ENCODE measurements at regions not wholly inside any gene's neighbourhood (a gene's known extent, or its start where the extent isn't known, plus 50 kb on each side); places are given as distances from the start of the nearest gene placed in this dataset.

GRCh38 chr6:14943116-14943515 is 302.8 kb upstream of the JARID2 start:
- Mint-ChIP-seq H3K27me3 (peaks cover 1% of the 10 kb centered on the region), H3K9me3 (no peaks in the 10 kb centered on the region), H3K36me3 (peaks cover 1% of the 10 kb centered on the region), H3K4me3 (no peak overlapping the region), H3K27ac (no peak overlapping the region), H3K4me1 (peaks cover 5 to 10% (median 9%) of the 10 kb centered on the region in 3 donors)

GRCh38 chr6:14944593-14944992 is 301.3 kb upstream of the JARID2 start:
- Mint-ChIP-seq H3K9me3 (no peaks in the 10 kb centered on the region), H3K4me1 (peaks cover 5 to 8% (median 5%) of the 10 kb centered on the region in 3 donors), H3K36me3 (peaks cover 4% of the 10 kb centered on the region), H3K4me3 (no peak overlapping the region), H3K27ac (no peak overlapping the region), H3K27me3 (no peaks in the 10 kb centered on the region)

GRCh38 chr6:14945461-14946185 is 300.2 kb upstream of the JARID2 start:
- Mint-ChIP-seq H3K27me3 (no peaks in the 10 kb centered on the region), H3K4me3 (no peak overlapping the region)

GRCh38 chr6:14946753-14947152 is 299.1 kb upstream of the JARID2 start:
- peaks cover 4% of the 10 kb centered on the region for H3K36me3 Mint-ChIP-seq
- peaks cover 5 to 8% (median 5%) of the 10 kb centered on the region in 3 donors for H3K4me1 Mint-ChIP-seq
- H3K27ac Mint-ChIP-seq, result no peak overlapping the region
- H3K9me3 Mint-ChIP-seq, result no peaks in the 10 kb centered on the region
- H3K27me3 Mint-ChIP-seq, result no peaks in the 10 kb centered on the region
- H3K4me3 Mint-ChIP-seq, result no peak overlapping the region

More at GRCh38 chr6:14945461-14946185, 300.2 kb upstream of the JARID2 start:
- Mint-ChIP-seq H3K9me3 (no peaks in the 10 kb centered on the region), H3K27ac (no peak overlapping the region), H3K4me1 (peaks cover 5 to 8% (median 5%) of the 10 kb centered on the region in 3 donors), H3K36me3 (peaks cover 4% of the 10 kb centered on the region)

- H3K27me3 Mint-ChIP-seq, result no peaks in the 10 kb centered on the region
- peaks cover 5 to 8% (median 5%) of the 10 kb centered on the region in 3 donors for H3K4me1 Mint-ChIP-seq
- H3K27ac Mint-ChIP-seq, result no peak overlapping the region
- H3K4me3 Mint-ChIP-seq, result no peak overlapping the region
- H3K36me3 Mint-ChIP-seq, result peaks cover 6% of the 10 kb centered on the region
- no peaks in the 10 kb centered on the region for H3K9me3 Mint-ChIP-seq
Observed at GRCh38 chr6:14948586-14949245, 297.2 kb upstream of the JARID2 start.

- Mint-ChIP-seq H3K4me3 (no peak overlapping the region), H3K27ac (no peak overlapping the region), H3K27me3 (no peaks in the 10 kb centered on the region), H3K36me3 (peaks cover 8% of the 10 kb centered on the region), H3K4me1 (peaks cover 5 to 8% (median 5%) of the 10 kb centered on the region in 3 donors), H3K9me3 (peaks cover 0 to 5% (median 4%) of the 10 kb centered on the region in 3 donors)
Observed at GRCh38 chr6:14950103-14950969, 295.5 kb upstream of the JARID2 start.

GRCh38 chr6:14950970-14951276 is 294.9 kb upstream of the JARID2 start:
- H3K27me3 Mint-ChIP-seq, result no peaks in the 10 kb centered on the region
- H3K4me3 Mint-ChIP-seq, result no peak overlapping the region
- no peak overlapping the region for H3K27ac Mint-ChIP-seq
- H3K9me3 Mint-ChIP-seq, result peaks cover 0 to 5% (median 4%) of the 10 kb centered on the region in 3 donors
- H3K4me1 Mint-ChIP-seq, result peaks cover 4 to 7% (median 5%) of the 10 kb centered on the region in 3 donors
- H3K36me3 Mint-ChIP-seq, result peaks cover 8% of the 10 kb centered on the region

- Mint-ChIP-seq H3K9me3 (peaks cover 0 to 5% (median 4%) of the 10 kb centered on the region in 3 donors), H3K4me1 (peaks cover 4 to 5% (median 4%) of the 10 kb centered on the region in 3 donors), H3K36me3 (peaks cover 8% of the 10 kb centered on the region), H3K27ac (no peak overlapping the region), H3K27me3 (no peaks in the 10 kb centered on the region), H3K4me3 (no peak overlapping the region)
Observed at GRCh38 chr6:14951704-14952103, 294.2 kb upstream of the JARID2 start.

- Mint-ChIP-seq H3K9me3 (peaks cover 0 to 5% (median 5%) of the 10 kb centered on the region in 3 donors), H3K4me1 (peaks cover 0 to 7% (median 4%) of the 10 kb centered on the region in 3 donors), H3K36me3 (peaks cover 5% of the 10 kb centered on the region), H3K27me3 (no peaks in the 10 kb centered on the region), H3K4me3 (no peak overlapping the region), H3K27ac (peak overlapping the region in 1 of 3 donors; percentile 31)
Observed at GRCh38 chr6:14953836-14954235, 292.0 kb upstream of the JARID2 start.

GRCh38 chr6:14957355-14958059 is 288.4 kb upstream of the JARID2 start:
- H3K27me3 Mint-ChIP-seq, result no peaks in the 10 kb centered on the region
- no peak overlapping the region for H3K27ac Mint-ChIP-seq
- peaks cover 0 to 5% (median 5%) of the 10 kb centered on the region in 3 donors for H3K9me3 Mint-ChIP-seq
- H3K4me3 Mint-ChIP-seq, result no peak overlapping the region
- peaks cover 0 to 8% (median 4%) of the 10 kb centered on the region in 3 donors for H3K4me1 Mint-ChIP-seq
- H3K36me3 Mint-ChIP-seq, result peaks cover 4% of the 10 kb centered on the region

GRCh38 chr6:14959324-14959885 is 286.5 kb upstream of the JARID2 start:
- no peak overlapping the region for H3K27ac Mint-ChIP-seq
- peaks cover 0 to 8% (median 4%) of the 10 kb centered on the region in 3 donors for H3K4me1 Mint-ChIP-seq
- H3K9me3 Mint-ChIP-seq, result peaks cover 0 to 5% (median 5%) of the 10 kb centered on the region in 3 donors
- H3K27me3 Mint-ChIP-seq, result no peaks in the 10 kb centered on the region
- no peak overlapping the region for H3K4me3 Mint-ChIP-seq
- peaks cover 2% of the 10 kb centered on the region for H3K36me3 Mint-ChIP-seq

GRCh38 chr6:14964556-14965270 is 281.2 kb upstream of the JARID2 start:
- Mint-ChIP-seq H3K4me3 (no peak overlapping the region), H3K36me3 (no peaks in the 10 kb centered on the region), H3K4me1 (no peaks in the 10 kb centered on the region), H3K27me3 (no peaks in the 10 kb centered on the region), H3K9me3 (peaks cover 0 to 4% (median 2%) of the 10 kb centered on the region in 3 donors), H3K27ac (no peak overlapping the region)

- Mint-ChIP-seq H3K27ac (no peak overlapping the region), H3K36me3 (no peaks in the 10 kb centered on the region), H3K9me3 (peaks cover 0 to 4% (median 2%) of the 10 kb centered on the region in 3 donors), H3K4me3 (no peak overlapping the region), H3K27me3 (no peaks in the 10 kb centered on the region), H3K4me1 (no peaks in the 10 kb centered on the region)
Observed at GRCh38 chr6:14965424-14966075, 280.3 kb upstream of the JARID2 start.

Data from IgD-negative memory B cell (primary cell).